Esophagus squamous epithelium (tissue), 5 donors: ENCODE measurements at regions not wholly inside any gene's neighbourhood (a gene's known extent, or its start where the extent isn't known, plus 50 kb on each side); places are given as distances from the start of the nearest gene placed in this dataset.
A peak's percentile ranks its signal among the peaks of the same experiment; 100 is the strongest.

ENCODE experiments used
- DNase-seq: peaks from one replicate; lab custom pipeline; 2025; lab: John Stamatoyannopoulos, UW
- H3K27ac ChIP-seq, 4 donors: fragments of 200-600 bp; sonication (generic); one replicate each; pipeline ENCODE4 v1.5.1; 2016 to 2019; ENCODE audit warnings: mild to moderate bottlenecking in 1 of 4
- H3K27me3 ChIP-seq, 4 donors: fragments of 200-600 bp; sonication (generic); 1 replicate in 3 of 4; 2 replicates in 1 of 4; pipeline versions ENCODE4 v1.5.1 to v1.6.0; 2017 to 2021; ENCODE audit warnings: antibody characterized with exemption in 1 of 4
- H3K36me3 ChIP-seq, 3 donors: fragments of 200-600 bp; sonication (generic); one replicate each; pipeline ENCODE4 v1.5.1; 2016 to 2019
- H3K4me1 ChIP-seq, 3 donors: fragments of 200-600 bp; sonication (generic); one replicate each; pipeline ENCODE4 v1.5.1; 2017 to 2019
- H3K4me3 ChIP-seq, 4 donors: fragments of 200-600 bp; sonication (generic); 1 replicate in 3 of 4; 2 replicates in 1 of 4; pipeline ENCODE4 v1.5.1; 2016 to 2019; ENCODE audit warnings: mild to moderate bottlenecking in 2 of 4, moderate library complexity in 1 of 4
- H3K9me3 ChIP-seq, 3 donors: fragments of 200-600 bp; sonication (generic); one replicate each; pipeline ENCODE4 v1.5.1; 2016 to 2019
- CTCF ChIP-seq, 6 experiments: fragments of 450-650 bp in 4 of 6; fragments of 200-600 bp in 2 of 6; sonication (generic) in 2 of 6; IDR thresholded peaks; one replicate each; pipeline ENCODE4 v1.5.1; 2016 to 2019; ENCODE audit warnings: antibody characterized with exemption in 6 of 6, mild to moderate bottlenecking in 4 of 6, moderate library complexity in 4 of 6
- POLR2A ChIP-seq, 4 donors: fragments of 450-650 bp; IDR thresholded peaks; one replicate each; pipeline ENCODE4 v1.6.1; 2017; ENCODE audit warnings: antibody characterized with exemption in 4 of 4, mild to moderate bottlenecking in 4 of 4, moderate library complexity in 3 of 4
- WGBS, 2 donors: methylation state at CpG; one replicate each; pipeline ENCODE4 v1.1.5; 2018; 5-methylcytosine and 5-hydroxymethylcytosine counted together
- intact Hi-C: fragments of 100-400 bp; cut with DNase I; formaldehyde crosslinking; loops from one replicate; pipeline ENCODE4 v1.15.0; 2022
- donor health status: DM: yes; HTN: yes; CAD: no.

DNA sequence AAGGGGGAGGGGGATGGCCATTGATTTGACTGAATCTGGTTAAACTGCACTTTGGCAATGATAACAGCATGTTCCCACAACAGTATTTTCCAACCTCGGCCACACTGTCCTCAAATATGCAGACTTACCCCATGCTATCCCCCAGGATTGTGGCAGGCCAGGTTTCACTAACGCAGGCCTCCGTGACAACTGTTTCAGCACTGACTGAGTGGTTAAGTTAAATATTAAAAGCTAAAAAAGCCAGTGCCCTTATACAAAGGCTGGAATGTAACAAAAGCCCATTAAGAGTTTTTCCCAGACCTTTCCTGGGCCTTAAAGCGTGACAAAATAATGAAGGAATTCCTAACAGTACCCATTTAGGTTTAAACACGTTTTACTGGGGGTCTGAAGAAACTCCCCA lies 202.9 kb downstream of the USP25 start:
- no peak for TF ChIP-seq CTCF (IDR thresholded peaks at IDR 0.05)
- TF ChIP-seq POLR2A (IDR thresholded peaks at IDR 0.05) = no peak
- Histone ChIP-seq H3K27me3 (no peaks in the 10 kb centered on the region), H3K36me3 (no peaks in the 10 kb centered on the region), H3K4me1 (no peaks in the 10 kb centered on the region), H3K27ac (no peak overlapping the region), H3K9me3 (no peaks in the 10 kb centered on the region), H3K4me3 (no peak overlapping the region)
- WGBS, 2 donors = 84 to 92% methylated on average over 5 of the region's 5 CpGs
- intact Hi-C loops = no loop called here
- DNase-seq = no peak

GRCh38 chr21:15935530-15935929 lies 205.7 kb downstream of the USP25 start:
- Histone ChIP-seq H3K4me1 (no peaks in the 10 kb centered on the region), H3K4me3 (no peak overlapping the region), H3K27me3 (no peaks in the 10 kb centered on the region), H3K27ac (no peak overlapping the region), H3K9me3 (no peaks in the 10 kb centered on the region), H3K36me3 (no peaks in the 10 kb centered on the region)
- 70 to 86% methylated on average over 1 of the region's 1 CpG for WGBS, 2 donors
- TF ChIP-seq POLR2A (IDR thresholded peaks at IDR 0.05) = no peak
- TF ChIP-seq CTCF (IDR thresholded peaks at IDR 0.05) = no peak
- no peak for DNase-seq
- intact Hi-C loops = no loop called here

GRCh38 chr21:15943009-15943666 lies 213.4 kb downstream of the USP25 start:
- Histone ChIP-seq H3K27me3 (no peaks in the 10 kb centered on the region), H3K9me3 (no peaks in the 10 kb centered on the region), H3K4me3 (no peak overlapping the region), H3K4me1 (peaks cover 0 to 20% (median 0%) of the 10 kb centered on the region in 3 donors), H3K36me3 (no peaks in the 10 kb centered on the region), H3K27ac (no peak overlapping the region)
- TF ChIP-seq CTCF (IDR thresholded peaks at IDR 0.05) (no peak), POLR2A (IDR thresholded peaks at IDR 0.05) (no peak)
- intact Hi-C loops = no loop called here
- DNase-seq = no peak
- WGBS, 2 donors = 73 to 75% methylated on average over 4 of the region's 4 CpGs

DNA sequence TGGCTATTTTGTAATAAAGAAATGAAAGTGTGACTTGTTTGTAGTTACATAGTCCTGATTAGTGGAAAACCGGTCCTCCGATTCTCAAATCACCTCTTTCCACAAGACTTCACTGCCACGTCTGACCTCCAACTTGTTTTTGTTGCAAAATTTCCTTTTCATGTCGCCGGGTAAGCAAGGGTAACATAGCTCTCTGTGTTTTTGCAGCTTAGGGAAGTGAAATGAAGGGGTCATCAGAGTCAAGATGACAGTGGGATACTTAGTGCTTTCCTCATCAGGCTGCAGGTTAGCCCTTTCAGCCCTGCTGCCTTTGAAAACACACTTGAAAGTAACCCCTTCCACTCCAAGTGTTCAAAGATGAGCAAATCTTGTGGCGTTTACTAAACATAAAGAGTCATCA lies 217.9 kb downstream of the USP25 start:
- Histone ChIP-seq H3K4me1 (peaks cover 0 to 15% (median 0%) of the 10 kb centered on the region in 3 donors), H3K27me3 (no peaks in the 10 kb centered on the region), H3K4me3 (peak overlapping the region in 1 of 4 donors; percentile 6), H3K36me3 (no peaks in the 10 kb centered on the region), H3K27ac (no peak overlapping the region), H3K9me3 (peaks cover 0 to 15% (median 2%) of the 10 kb centered on the region in 3 donors)
- WGBS, 2 donors = 49 to 58% methylated on average over 6 of the region's 6 CpGs
- no peak for DNase-seq
- TF ChIP-seq POLR2A (IDR thresholded peaks at IDR 0.05) = no peak
- no peak for TF ChIP-seq CTCF (IDR thresholded peaks at IDR 0.05)
- intact Hi-C loops = no loop called here

DNA sequence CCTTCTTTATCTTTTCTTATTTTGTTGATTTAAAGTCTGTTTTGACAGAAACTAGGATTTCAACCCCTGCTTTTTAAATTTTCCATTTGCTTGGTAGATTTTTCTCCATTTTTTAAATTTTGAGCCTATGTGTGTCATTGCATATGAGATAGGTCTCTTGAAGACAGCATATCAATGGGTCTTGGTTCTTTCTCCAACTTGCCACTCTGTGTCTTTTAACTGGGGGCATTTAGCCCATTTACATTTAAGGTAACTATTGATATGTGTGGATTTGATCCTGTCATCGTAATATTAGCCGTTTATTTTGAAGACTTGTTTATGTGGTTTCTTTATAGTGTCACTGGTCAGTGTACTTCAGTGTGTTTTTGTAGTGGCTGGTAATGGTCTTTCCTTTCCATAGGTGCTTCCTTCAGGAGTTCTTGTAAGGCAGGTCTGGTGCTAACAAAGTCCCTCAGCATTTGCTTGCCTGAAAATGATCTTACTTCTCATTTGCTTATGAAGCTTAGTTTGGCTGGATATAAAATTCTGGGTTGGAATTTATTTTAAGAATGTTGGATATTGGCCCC lies 223.9 kb downstream of the USP25 start:
- no peak for DNase-seq
- Histone ChIP-seq H3K36me3 (no peaks in the 10 kb centered on the region), H3K9me3 (peaks cover 0 to 34% (median 8%) of the 10 kb centered on the region in 3 donors), H3K27me3 (no peaks in the 10 kb centered on the region), H3K27ac (no peak overlapping the region), H3K4me1 (no peaks in the 10 kb centered on the region), H3K4me3 (no peak overlapping the region)
- intact Hi-C loops = no loop called here
- WGBS, 2 donors = 93 to 100% methylated on average over 2 of the region's 2 CpGs
- TF ChIP-seq POLR2A (IDR thresholded peaks at IDR 0.05) (no peak), CTCF (IDR thresholded peaks at IDR 0.05) (no peak)
